ENCODE measurements at regions not wholly inside any gene's neighbourhood (a gene's known extent, or its start where the extent isn't known, plus 50 kb on each side); places are given as distances from the start of the nearest gene placed in this dataset.

- H3K9me3 Mint-ChIP-seq: no peaks in the 10 kb centered on the region
- TF ChIP-seq CTCF (conservative IDR thresholded peaks at IDR 0.05): no peak
- DNase-seq (ENCODE audit: low read depth, low spot score): no peak
- peaks cover 8% of the 10 kb centered on the region for H3K4me1 Mint-ChIP-seq
- no peak overlapping the region for H3K27ac Mint-ChIP-seq (ENCODE audit: unreplicated experiment)
- H3K4me3 Mint-ChIP-seq: no peak overlapping the region
- H3K27me3 Mint-ChIP-seq (ENCODE audit: low read depth): no peaks in the 10 kb centered on the region
- H3K36me3 Mint-ChIP-seq (ENCODE audit: low read depth): no peaks in the 10 kb centered on the region
These were observed 493.4 kb upstream of the TUSC1 start for GRCh38 chr9:26171691-26172090.

- Mint-ChIP-seq H3K36me3 (ENCODE audit: low read depth) (no peaks in the 10 kb centered on the region), H3K27me3 (ENCODE audit: low read depth) (no peaks in the 10 kb centered on the region), H3K4me1 (peaks cover 8% of the 10 kb centered on the region), H3K9me3 (no peaks in the 10 kb centered on the region), H3K4me3 (no peak overlapping the region), H3K27ac (ENCODE audit: unreplicated experiment) (no peak overlapping the region)
- TF ChIP-seq CTCF (conservative IDR thresholded peaks at IDR 0.05): no peak
- no peak for DNase-seq (ENCODE audit: low read depth, low spot score)
These were observed 491.9 kb upstream of the TUSC1 start for GRCh38 chr9:26170190-26170589.

GRCh38 chr9:26169708-26170107 is 491.5 kb upstream of the TUSC1 start:
- no peak for DNase-seq (ENCODE audit: low read depth, low spot score)
- Mint-ChIP-seq H3K9me3 (no peaks in the 10 kb centered on the region), H3K27ac (ENCODE audit: unreplicated experiment) (no peak overlapping the region), H3K4me1 (peaks cover 8% of the 10 kb centered on the region), H3K4me3 (no peak overlapping the region), H3K27me3 (ENCODE audit: low read depth) (no peaks in the 10 kb centered on the region), H3K36me3 (ENCODE audit: low read depth) (no peaks in the 10 kb centered on the region)
- no peak for TF ChIP-seq CTCF (conservative IDR thresholded peaks at IDR 0.05)

- H3K36me3 Mint-ChIP-seq (ENCODE audit: low read depth): no peaks in the 10 kb centered on the region
- no peaks in the 10 kb centered on the region for H3K9me3 Mint-ChIP-seq
- DNase-seq (ENCODE audit: low read depth, low spot score): no peak
- H3K4me3 Mint-ChIP-seq: no peak overlapping the region
- H3K4me1 Mint-ChIP-seq: peaks cover 8% of the 10 kb centered on the region
- TF ChIP-seq CTCF (conservative IDR thresholded peaks at IDR 0.05): no peak
- no peaks in the 10 kb centered on the region for H3K27me3 Mint-ChIP-seq (ENCODE audit: low read depth)
- no peak overlapping the region for H3K27ac Mint-ChIP-seq (ENCODE audit: unreplicated experiment)
These were observed 488.3 kb upstream of the TUSC1 start for GRCh38 chr9:26166537-26166936.

- Mint-ChIP-seq H3K27me3 (ENCODE audit: low read depth) (no peaks in the 10 kb centered on the region), H3K9me3 (no peaks in the 10 kb centered on the region), H3K27ac (ENCODE audit: unreplicated experiment) (no peak overlapping the region), H3K36me3 (ENCODE audit: low read depth) (no peaks in the 10 kb centered on the region), H3K4me1 (peaks cover 6% of the 10 kb centered on the region), H3K4me3 (no peak overlapping the region)
- no peak for TF ChIP-seq CTCF (conservative IDR thresholded peaks at IDR 0.05)
- DNase-seq (ENCODE audit: low read depth, low spot score): no peak
These were observed 487.2 kb upstream of the TUSC1 start for GRCh38 chr9:26165426-26165825.

- Mint-ChIP-seq H3K4me1 (no peaks in the 10 kb centered on the region), H3K9me3 (no peaks in the 10 kb centered on the region), H3K27me3 (ENCODE audit: low read depth) (no peaks in the 10 kb centered on the region), H3K4me3 (no peak overlapping the region), H3K36me3 (ENCODE audit: low read depth) (no peaks in the 10 kb centered on the region), H3K27ac (ENCODE audit: unreplicated experiment) (no peak overlapping the region)
- no peak for DNase-seq (ENCODE audit: low read depth, low spot score)
- TF ChIP-seq CTCF (conservative IDR thresholded peaks at IDR 0.05): no peak
These were observed 485.7 kb upstream of the TUSC1 start for GRCh38 chr9:26163931-26164330.
